ENCODE measurements at regions not wholly inside any gene's neighbourhood (a gene's known extent, or its start where the extent isn't known, plus 50 kb on each side); places are given as distances from the start of the nearest gene placed in this dataset.

DNA sequence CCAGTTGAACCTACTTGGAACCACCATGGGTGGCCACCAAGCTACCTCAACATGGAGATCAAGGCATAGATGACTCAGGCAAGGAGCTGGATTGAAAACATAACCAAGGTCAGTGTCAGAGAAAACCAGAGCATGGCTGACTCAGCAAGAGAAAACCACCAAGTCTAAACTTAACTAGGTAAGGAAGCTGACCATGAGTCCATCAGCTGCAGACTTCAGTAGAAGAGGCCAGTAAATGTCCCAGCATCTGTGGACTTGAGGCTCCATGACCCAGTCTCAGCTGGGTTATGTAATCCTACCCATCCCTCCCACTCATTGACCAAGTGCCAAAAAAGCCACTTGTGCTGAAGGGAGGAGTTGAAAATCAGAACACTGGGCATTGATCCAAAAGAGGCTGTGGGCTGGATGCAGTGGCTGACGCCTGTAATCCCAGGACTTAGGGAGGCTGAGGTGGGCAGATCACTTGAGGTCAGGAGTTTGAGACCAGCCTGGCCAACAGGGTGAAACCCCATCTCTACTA, 93.7 kb upstream of the CBLN4 start:
- TF ChIP-seq, protein P1, sequence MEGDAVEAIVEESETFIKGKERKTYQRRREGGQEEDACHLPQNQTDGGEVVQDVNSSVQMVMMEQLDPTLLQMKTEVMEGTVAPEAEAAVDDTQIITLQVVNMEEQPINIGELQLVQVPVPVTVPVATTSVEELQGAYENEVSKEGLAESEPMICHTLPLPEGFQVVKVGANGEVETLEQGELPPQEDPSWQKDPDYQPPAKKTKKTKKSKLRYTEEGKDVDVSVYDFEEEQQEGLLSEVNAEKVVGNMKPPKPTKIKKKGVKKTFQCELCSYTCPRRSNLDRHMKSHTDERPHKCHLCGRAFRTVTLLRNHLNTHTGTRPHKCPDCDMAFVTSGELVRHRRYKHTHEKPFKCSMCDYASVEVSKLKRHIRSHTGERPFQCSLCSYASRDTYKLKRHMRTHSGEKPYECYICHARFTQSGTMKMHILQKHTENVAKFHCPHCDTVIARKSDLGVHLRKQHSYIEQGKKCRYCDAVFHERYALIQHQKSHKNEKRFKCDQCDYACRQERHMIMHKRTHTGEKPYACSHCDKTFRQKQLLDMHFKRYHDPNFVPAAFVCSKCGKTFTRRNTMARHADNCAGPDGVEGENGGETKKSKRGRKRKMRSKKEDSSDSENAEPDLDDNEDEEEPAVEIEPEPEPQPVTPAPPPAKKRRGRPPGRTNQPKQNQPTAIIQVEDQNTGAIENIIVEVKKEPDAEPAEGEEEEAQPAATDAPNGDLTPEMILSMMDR (optimal IDR thresholded peaks at IDR 0.05 in 1 of 3, IDR thresholded peaks at IDR 0.05 in 1 of 3, conservative IDR thresholded peaks at IDR 0.05 in 1 of 3; ENCODE audit: extremely low read depth in 1 of 3, insufficient read depth in 2 of 3, low read length in 3 of 3): no peak
- TF ChIP-seq EZH2 (IDR thresholded peaks at IDR 0.05; ENCODE audit: low read length): no peak
